Sciatic nerve (tissue), 2 donors: ENCODE measurements at regions not wholly inside any gene's neighbourhood (a gene's known extent, or its start where the extent isn't known, plus 50 kb on each side); places are given as distances from the start of the nearest gene placed in this dataset.
A peak's percentile ranks its signal among the peaks of the same experiment; 100 is the strongest.
"Not testable (repeated sequence)": the region's sequence is repeated elsewhere in the genome, so short reads cannot be mapped to it uniquely, and the experiment has no call there.

Experiments used
- ATAC-seq: fragments of 200-7000 bp; cut with Tn5 transposase; one replicate; pipeline ENCODE4 v1.9.1; 2020; ENCODE audit warnings: mild to moderate bottlenecking, moderate library complexity
- DNase-seq: peaks from one replicate; pipeline ENCODE4 v3.0.0-alpha.2; 2020; ENCODE audit warnings: low spot score
- intact Hi-C: fragments of 100-400 bp; cut with DNase I; formaldehyde crosslinking; loops from one replicate; pipeline ENCODE4 v1.14.2; 2022
- donor health status: DM: no; HTN: no; CAD: no.
- donor health status: DM: no; HTN: no; CAD: no.

GRCh38 chr6:168196881-168197635 lies 118.0 kb upstream of the FRMD1 start:
- peak; percentile 27 for DNase-seq
- intact Hi-C loops = no loop called here
- no peak for ATAC-seq

- ATAC-seq (no peak), DNase-seq (peak; percentile 31)
- intact Hi-C loops = no loop called here
Measured at GRCh38 chr6:168196385-168196860, 117.4 kb upstream of the FRMD1 start.

GRCh38 chr6:168195712-168196111 lies 116.7 kb upstream of the FRMD1 start:
- intact Hi-C loops = no loop called here
- ATAC-seq (no peak), DNase-seq (peak; percentile 30)

DNA sequence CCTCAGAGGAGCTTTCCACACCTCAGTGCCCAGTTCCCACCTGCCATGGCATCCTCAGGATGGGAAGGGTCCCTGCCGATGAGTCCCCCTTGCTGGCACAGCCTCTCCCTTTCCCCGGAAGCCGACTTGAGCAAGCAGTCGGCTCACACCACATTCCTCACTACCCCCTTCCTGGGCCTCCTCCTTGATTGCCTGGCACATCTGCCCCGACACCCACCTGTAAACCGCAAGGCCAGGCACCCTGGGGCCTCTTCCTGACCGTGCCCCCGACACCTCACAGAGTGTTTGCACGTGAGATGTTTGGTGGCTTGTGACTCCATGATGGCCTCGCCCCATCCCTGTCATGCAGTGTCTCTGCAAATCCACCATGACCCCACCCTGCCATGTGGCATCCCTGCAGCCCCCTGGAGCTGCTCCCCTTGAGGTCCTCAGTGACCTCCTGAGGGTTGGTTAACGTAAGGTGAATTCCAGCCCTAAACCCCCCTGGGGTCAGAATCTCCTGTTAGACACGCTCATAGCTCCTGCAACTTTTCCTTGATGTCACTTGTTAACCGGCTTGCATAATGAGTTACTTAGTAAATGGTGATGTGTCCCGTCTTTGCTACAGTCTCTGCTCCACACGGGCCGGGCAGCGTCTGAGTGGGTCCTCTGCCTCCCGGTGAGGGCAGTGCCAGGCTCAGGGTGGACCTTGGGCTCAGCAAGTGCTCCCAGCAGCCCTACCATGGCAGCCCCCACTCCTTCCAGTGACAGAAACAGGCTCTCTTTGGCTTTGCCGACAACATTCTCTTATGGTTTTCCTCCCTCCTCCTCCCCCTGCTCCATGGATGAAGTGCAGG lies 115.9 kb upstream of the FRMD1 start:
- ATAC-seq (no peak), DNase-seq (peak; percentile 51)
- intact Hi-C loops = no loop called here

DNA sequence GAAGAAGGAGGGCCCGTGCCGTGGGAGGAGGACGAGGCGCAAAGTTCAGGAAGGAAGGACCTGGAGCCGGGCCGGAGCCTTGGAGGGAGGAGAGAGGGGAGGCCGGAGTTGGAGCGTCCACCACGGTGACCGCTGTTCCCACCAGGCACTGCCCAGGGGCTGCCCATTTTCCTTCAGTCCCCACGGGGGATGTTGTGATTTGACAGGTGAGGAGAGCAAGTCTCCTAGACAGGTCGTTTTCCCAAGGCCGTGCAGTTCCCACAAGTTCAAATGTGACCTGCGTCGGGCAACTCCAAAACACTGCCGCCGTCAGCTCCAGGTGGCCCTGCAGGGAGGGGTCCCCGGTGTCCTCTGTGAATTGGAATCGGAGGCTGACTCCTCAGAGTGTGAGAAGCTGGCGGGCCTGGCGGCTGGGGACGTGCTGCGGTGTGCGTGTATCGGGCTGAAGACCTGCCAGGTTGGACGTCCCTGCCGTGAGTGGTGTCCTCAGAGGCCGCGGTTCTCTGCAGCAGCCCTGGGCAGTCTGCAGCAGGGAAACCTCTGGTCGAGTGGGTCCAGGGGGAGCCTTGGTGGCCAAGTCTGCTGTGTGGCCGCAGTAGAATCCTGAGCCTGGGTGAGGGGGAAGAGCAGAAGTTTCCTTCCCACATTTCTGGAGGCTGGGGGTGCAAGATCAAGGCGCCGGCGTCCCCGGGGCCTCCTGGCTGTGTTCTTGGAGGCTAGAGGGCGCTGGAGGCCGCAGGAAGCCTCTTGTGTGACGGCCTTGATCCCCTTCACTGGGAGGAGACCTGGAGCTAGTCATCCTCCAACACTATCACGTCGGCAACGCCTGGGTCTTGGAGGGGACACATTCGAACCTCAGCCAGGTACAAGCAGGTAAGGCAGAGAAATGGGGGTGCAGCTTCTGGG lies 115.1 kb upstream of the FRMD1 start:
- intact Hi-C loops = no loop called here
- no peak for ATAC-seq
- DNase-seq = peak; percentile 55

GRCh38 chr6:168192901-168193815 lies 114.1 kb upstream of the FRMD1 start:
- ATAC-seq (no peak), DNase-seq (peak; percentile 47)
- intact Hi-C loops = no loop called here

GRCh38 chr6:168192195-168192900 lies 113.3 kb upstream of the FRMD1 start:
- intact Hi-C loops = no loop called here
- DNase-seq = peak; percentile 41
- ATAC-seq = no peak

- peak; percentile 47 for DNase-seq
- no peak for ATAC-seq
- intact Hi-C loops = no loop called here
Measured at GRCh38 chr6:168190646-168191443, 111.8 kb upstream of the FRMD1 start.

DNA sequence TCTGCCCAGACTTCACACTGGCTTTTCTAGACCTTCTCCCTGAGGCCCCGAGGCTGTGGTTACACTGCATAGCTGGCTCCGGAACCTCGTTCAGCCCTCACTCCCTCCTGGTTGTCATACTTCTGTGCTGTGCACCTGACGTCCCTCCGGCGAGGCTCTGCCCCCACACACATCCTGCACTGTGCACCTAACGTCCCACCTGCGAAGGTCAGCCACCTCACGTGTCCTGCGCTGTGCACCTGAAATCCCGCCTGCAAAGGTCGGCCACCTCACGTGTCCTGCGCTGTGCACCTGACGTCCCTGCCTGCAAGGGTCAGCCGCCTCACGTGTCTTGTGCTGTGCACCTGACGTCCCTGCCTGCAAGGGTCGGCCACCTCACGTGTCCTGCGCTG lies 111.0 kb upstream of the FRMD1 start:
- DNase-seq (peak; percentile 49), ATAC-seq (no peak)
- intact Hi-C loops = no loop called here

- peak; percentile 28 for ATAC-seq
- intact Hi-C loops = no loop called here
- DNase-seq = peak; percentile 49
Measured at GRCh38 chr6:168189200-168190013, 110.4 kb upstream of the FRMD1 start.

DNA sequence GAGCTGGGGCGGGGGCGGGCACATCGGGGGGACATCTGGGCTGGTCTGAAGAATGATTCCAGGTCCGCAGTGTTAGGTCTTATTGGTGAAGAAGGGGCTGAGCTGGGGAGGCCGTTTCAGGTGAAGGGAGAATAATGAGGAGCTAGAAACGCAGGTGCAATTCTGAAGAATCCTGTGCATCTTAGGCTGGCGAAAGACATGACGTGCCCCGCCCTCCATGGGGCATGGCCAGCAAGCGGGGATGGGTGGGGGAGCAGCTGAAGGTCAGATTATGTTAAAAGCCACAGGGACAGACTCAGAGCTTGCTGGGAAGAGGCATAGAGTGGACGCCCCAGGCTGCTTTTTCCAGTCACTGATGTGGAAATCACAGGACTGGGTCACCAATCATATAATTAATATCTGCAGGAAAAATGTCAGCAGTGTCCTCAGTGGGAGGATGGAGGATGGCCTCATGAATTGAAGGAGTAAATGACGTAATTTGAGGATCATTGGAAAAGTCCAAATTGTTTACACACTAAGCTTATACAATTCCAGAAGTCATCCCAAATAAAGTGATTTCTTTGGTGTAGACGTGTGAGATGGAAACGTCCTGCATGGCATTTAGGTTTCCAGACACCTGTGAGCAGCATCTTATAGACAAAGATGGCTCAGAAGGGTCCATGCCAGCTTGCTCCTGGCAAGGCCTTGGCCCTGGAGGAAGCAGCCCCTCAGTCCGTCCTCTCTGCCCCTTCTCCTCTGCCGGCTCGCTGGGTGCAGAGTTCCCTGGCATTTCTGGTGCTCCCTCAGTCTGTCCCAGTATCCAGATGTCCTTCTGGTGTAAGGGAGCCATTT lies 109.6 kb upstream of the FRMD1 start:
- no peak for ATAC-seq
- DNase-seq = peak; percentile 34
- intact Hi-C loops = no loop called here

DNA sequence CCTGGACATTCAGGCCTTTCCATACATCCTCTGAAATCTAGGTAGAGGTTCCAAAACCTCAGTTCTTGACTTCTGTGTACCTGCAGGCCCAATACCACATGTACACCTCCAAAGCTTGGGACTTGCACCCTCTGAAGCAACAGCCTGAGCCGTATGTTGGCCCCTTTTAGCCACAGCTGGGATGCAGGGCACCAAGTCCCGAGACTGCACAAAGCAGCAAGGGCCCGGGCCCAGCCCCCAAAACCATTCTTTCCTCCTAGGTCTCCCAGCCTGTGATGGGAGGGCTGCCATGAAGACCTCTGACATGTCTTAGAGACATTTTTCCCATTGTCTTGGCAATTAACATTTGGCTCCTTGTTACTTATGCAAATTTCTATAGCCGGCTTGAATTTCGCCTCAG lies 107.4 kb upstream of the FRMD1 start:
- no peak for ATAC-seq
- peak; percentile 35 for DNase-seq

DNA sequence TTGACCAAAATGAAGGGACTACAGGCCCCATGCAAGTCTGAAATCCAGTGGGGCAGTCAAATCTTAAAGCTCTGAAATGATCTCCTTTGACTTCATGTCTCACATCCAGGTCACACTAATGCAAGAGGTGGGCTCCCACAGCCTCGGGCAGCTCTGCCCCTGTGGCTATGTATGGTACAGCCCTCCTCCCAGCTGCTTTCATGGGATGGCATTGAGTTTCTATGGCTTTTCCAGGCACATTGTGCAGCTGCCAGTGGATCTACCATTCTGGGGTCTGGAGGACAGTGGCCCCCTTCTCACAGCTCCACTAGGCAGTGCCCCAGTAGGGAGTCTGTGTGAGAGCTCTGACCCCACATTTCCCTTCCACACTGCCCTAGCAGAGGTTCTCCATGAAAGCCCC lies 107.0 kb upstream of the FRMD1 start:
- intact Hi-C loops, DNase-seq: not testable (repeated sequence)

More for the DNA sequence above, 107.4 kb upstream of the FRMD1 start:
- intact Hi-C loops = no loop called here

DNA sequence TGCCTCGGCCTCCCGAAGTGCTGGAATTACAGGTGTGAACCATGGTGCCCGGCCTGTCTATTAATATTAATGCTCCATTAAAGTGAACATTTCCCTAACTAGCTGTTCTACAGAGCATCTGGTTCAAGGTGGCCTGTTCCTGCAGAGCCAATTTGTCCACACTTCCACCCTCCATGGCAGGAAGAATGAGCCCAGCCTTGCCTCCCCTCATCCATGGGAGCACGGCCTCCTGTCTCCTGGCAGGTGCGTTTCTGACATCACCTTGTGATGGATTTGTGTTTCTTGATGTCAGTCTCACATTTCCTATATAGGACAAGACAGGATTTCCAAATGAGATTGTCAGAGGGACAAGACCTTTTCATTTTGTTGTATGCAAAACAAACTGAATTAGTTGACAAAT lies 105.7 kb upstream of the FRMD1 start:
- no peak for DNase-seq

More for the DNA sequence above, 107.0 kb upstream of the FRMD1 start:
- ATAC-seq = not testable (repeated sequence)

DNA sequence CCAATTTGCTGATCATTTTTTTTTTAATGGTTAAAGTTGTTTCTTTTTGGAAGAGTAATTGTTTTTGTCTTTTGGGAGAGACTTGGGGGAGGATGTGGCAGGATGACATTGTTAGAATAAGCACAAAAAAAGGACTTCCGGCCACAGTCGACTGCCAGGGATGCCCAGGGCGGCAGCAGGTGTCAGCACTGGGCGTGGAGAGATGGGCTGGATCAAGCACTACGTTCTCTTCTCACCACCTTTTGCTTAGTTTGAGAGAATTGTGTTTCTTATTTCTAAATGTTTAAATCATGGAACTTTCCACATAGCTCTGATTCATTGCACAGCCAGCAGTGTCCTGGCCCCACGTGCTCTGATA lies 104.6 kb upstream of the FRMD1 start:
- intact Hi-C loops = no loop called here
- ATAC-seq (no peak), DNase-seq (no peak)

More for the DNA sequence above, 105.7 kb upstream of the FRMD1 start:
- no peak for ATAC-seq
- intact Hi-C loops = no loop called here
